HG03108 (cell line): ENCODE measurements at regions not wholly inside any gene's neighbourhood (a gene's known extent, or its start where the extent isn't known, plus 50 kb on each side); places are given as distances from the start of the nearest gene placed in this dataset.
A peak's percentile ranks its signal among the peaks of the same experiment; 100 is the strongest.
"Not testable (repeated sequence)": the region's sequence is repeated elsewhere in the genome, so short reads cannot be mapped to it uniquely, and the experiment has no call there.

Source experiments
- ATAC-seq: cut with Tn5 transposase; IDR thresholded peaks from one replicate; pipeline ENCODE4 v1.9.1; 2021; ENCODE audit warnings: moderate library complexity; ENCODE audit not compliant: unreplicated experiment

GRCh38 chrX:149420566-149420965 is 84.5 kb downstream of the IDS start:
- not testable (repeated sequence) for ATAC-seq

DNA sequence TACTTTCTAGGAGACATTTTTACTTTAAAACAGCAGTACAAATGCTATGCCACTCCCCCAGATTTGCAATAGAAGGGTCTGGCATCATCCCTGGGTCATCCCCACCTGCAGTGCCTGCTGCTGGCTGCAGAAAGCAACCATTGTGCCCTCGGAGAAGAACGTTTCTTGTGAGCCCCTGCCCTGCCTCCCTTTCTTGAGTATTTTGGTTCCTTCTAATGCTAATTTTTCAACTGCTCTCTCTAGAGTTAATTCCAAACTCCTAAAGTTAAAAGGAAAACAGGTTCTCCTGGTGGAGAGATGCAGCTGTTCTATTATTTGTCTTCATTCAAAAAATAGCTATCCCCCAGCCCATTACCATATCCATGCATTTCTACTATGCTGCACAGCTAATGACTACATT is 107.1 kb downstream of the IDS start:
- no peak for ATAC-seq

- no peak for ATAC-seq
Measured at GRCh38 chrX:149392921-149393320, 112.2 kb downstream of the IDS start.

GRCh38 chrX:149383852-149384251 is 121.3 kb downstream of the IDS start:
- ATAC-seq, result no peak

- no peak for ATAC-seq
Measured at GRCh38 chrX:149374751-149375150, 130.4 kb downstream of the IDS start.

DNA sequence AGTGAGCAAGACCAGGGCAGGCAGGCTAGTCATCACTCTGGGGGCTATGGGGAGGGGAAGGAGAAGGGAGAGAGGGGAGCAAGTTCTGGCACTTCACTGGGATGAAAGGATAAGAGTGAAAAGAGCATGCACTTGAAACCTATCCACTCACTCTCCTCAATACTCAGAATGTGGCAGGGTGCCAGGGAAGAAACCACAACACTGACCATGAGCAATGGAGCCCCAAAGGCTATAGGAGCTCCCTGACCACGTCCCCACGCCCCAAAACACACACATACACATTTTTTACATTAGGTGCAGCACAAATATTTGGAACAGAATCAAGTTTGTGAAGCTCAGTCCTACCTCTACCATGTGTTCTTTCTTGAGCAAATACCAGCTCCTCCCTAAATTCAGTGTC is 132.2 kb downstream of the IDS start:
- ATAC-seq, result no peak

DNA sequence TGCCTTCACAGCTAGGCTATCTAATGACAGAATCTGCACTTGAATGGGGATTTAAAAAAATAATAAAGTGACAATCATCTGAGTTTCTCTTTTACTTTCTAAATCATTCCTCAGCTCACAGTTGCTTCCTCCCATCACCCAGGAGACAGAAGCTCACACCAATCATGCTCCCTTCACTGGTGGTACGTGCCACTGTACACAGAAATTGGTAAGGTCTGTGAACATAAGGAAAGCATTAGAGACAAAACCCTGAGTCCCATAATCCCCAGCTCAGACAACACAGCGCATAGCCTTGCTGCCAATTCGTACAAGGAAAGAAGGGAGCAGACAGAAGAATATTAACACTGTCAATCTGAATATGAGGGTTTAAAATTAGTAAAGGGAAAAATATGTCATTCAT is 133.1 kb downstream of the IDS start:
- no peak for ATAC-seq

DNA sequence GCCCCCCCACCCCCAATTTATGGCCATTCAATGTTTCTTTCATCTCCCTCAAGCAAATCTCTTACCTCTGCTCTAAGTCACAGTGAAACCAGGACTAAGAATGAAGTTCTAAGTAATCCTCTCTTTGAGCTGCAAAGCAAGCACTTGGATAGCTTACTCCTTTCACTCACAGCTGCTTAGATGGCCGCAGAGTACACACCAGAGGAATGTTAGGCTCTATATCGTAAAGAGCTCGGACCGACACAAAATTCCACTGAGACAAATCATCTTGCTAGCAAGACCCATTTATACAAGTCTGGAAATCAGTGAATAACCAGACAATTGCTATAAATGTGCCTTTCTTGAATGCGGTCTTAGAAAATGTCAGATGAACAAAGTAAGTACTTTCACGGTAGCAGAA is 135.0 kb downstream of the IDS start:
- no peak for ATAC-seq

DNA sequence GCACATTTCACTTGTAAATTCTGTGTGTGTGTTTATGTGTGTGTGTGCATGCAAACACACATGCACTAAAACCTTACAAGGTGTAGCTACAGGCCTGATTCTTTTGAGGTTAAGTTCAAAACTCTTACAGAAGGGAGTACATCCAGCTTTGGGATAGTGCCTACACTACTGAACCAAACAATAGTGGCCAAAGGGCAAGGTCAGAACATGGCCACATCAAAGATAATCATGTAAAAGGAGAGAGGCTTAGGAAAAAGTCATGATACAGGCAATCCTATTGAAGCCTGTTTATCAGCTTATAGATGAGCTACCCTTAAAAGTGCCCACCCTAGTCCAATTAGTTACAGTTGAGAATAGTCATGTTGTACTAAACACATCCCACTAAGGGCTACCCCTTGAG is 139.6 kb downstream of the IDS start:
- no peak for ATAC-seq

DNA sequence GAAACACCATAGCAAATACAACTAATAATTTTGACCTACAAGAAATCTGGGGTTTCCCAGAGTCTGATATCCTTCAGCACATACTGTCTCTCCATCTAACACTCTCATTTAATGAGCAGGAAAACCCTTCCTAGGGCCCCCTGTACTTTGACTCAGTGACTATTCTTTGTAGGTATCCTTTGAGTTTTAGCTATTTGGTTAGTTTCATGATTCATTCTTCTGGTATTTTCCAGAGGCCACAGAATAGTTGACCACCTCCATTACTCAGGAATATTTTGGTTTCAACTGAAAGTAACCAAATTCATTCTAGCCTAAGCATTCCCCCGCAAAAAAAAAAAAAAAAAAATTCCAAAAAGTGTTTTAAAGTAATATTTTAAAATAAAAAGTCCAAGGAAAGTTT is 140.0 kb downstream of the IDS start:
- no peak for ATAC-seq

GRCh38 chrX:149363965-149364364 is 141.1 kb downstream of the IDS start:
- no peak for ATAC-seq

- ATAC-seq, result no peak
Measured at GRCh38 chrX:149346306-149346705, 158.8 kb downstream of the IDS start.

DNA sequence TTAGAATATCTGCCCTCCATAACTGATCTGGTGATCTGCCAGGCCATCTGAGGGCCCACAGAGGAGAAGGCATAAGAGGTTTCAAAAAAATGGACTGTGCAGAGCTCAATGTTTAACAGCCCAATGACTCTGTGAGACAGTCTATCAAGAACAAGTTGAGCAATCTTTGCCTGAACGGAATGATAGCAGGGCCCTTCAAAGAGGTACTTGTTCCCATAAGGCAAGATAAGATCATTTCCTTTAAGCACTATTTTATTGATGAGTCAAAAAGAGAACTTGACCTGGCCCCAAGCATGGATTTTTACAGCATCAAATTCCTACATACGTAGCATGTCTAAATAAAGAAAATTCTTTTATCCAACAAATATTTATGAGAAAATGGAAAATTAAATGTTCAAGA is 182.8 kb downstream of the IDS start:
- ATAC-seq, result no peak

DNA sequence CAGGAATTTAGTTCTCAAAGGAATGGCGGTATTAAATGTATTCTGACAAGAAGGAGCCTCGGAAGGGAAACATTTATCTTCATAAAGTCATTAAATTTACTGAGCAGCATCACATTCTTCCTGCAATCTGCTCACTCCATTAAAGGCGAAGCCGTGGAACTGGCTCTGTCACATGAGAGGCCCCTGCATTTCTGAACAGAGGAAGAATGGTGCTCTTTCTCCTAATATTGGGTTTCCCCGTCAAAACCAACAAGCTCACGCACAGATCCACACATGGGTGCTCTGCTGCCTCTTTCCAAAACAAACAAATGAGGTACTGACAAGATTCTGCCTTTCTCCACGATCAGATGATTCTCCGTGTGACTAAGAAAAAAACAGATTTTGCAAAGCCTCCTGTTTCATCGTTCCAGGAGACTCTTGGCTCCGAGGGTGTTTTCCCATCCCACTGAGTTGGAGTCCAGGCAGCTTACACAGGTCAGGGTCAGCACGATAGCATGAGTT is 191.2 kb downstream of the IDS start:
- no peak for ATAC-seq

DNA sequence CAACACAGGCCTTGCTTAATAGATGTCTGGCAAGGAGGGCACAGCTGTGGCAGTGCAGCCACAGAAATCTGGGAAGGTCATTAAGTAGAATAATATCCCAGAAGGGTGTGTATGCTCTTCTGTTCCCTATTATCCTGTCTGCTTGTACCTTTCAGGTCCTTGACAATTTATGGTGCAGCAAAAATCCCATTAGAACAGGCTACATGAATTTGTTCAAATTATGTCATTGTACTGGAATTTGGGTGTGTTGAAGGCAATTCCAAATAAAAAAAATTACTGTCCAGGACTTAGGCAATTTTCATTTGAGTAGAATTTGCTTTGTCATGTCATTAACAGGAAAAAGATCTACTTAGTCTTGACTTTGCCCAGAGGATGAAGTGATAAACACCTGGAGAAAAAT is 192.1 kb downstream of the IDS start:
- ATAC-seq, result no peak

DNA sequence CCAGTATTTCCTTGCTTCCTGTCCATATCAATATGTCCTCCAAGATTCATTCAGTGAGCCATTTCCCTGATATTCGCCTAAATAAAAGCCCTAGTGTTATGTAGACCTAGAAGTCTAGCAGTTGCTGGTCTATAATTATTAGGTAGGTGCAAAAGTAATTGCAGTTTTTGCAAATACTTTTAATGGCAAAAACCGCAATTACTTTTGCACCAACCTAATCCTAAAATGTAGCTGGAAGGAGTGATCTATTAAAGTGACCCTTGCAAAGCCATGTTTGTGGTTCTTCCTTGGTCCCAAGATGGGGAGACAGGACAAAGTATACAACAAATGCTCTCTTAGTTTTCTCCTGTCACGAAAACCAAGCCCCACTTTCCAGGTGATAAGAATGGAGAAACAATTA is 193.0 kb downstream of the IDS start:
- no peak for ATAC-seq

- no peak for ATAC-seq
Measured at GRCh38 chrX:149302705-149303104, 202.4 kb downstream of the IDS start.

- no peak for ATAC-seq
Measured at GRCh38 chrX:149298111-149298510, 207.0 kb downstream of the IDS start.

- no peak for ATAC-seq
Measured at GRCh38 chrX:149296092-149296491, 209.0 kb downstream of the IDS start.

GRCh38 chrX:149286940-149287349 is 218.2 kb downstream of the IDS start:
- ATAC-seq, result peak; percentile 74

- ATAC-seq, result no peak
Measured at GRCh38 chrX:149284616-149285015, 220.5 kb downstream of the IDS start.

- no peak for ATAC-seq
Measured at GRCh38 chrX:149283853-149284252, 221.3 kb downstream of the IDS start.

GRCh38 chrX:149282909-149283308 is 222.2 kb downstream of the IDS start:
- no peak for ATAC-seq

- ATAC-seq, result no peak
Measured at GRCh38 chrX:149280011-149280410, 225.1 kb downstream of the IDS start.
